Small intestine (tissue), 7 donors: ENCODE measurements at regions not wholly inside any gene's neighbourhood (a gene's known extent, or its start where the extent isn't known, plus 50 kb on each side); places are given as distances from the start of the nearest gene placed in this dataset.
"Not testable (repeated sequence)": the region's sequence is repeated elsewhere in the genome, so short reads cannot be mapped to it uniquely, and the experiment has no call there.

Experiments
- DNase-seq, 2 donors: peaks; one replicate each; pipeline versions ENCODE4 v3.0.0 to v3.0.0-alpha.2; 2013
- FAIRE-seq: peaks from 2 replicates; lab custom pipeline; 2012; peaks lifted over from hg19 to GRCh38; lab: Jason Lieb, UNC
- H3K27ac ChIP-seq, 3 donors: one replicate each; pipeline ENCODE4 v1.5.1; 2013; ENCODE audit warnings: low read length in 2 of 3, mild to moderate bottlenecking in 2 of 3, control low read depth in 1 of 3, inconsistent platforms in 1 of 3, low read depth in 1 of 3, moderate library complexity in 1 of 3
- H3K27me3 ChIP-seq, 3 donors: one replicate each; pipeline ENCODE4 v1.6.1; 2013; ENCODE audit warnings: low read length in 3 of 3, inconsistent platforms in 1 of 3; ENCODE audit not compliant: control insufficient read depth in 3 of 3, insufficient read depth in 3 of 3
- H3K36me3 ChIP-seq, 3 donors: one replicate each; pipeline ENCODE4 v1.6.1; 2013; ENCODE audit warnings: low read length in 3 of 3, inconsistent platforms in 1 of 3, low read depth in 1 of 3, mild to moderate bottlenecking in 1 of 3, moderate library complexity in 1 of 3; ENCODE audit not compliant: control insufficient read depth in 3 of 3, insufficient read depth in 2 of 3
- H3K4me1 ChIP-seq, 3 donors: one replicate each; pipeline ENCODE4 v1.6.1; 2013; ENCODE audit warnings: low read length in 2 of 3, inconsistent platforms in 1 of 3, low read depth in 1 of 3, mild to moderate bottlenecking in 1 of 3, moderate library complexity in 1 of 3; ENCODE audit not compliant: control insufficient read depth in 3 of 3, insufficient read depth in 2 of 3
- H3K4me3 ChIP-seq, 3 donors: one replicate each; pipeline ENCODE4 v1.5.1; 2013; ENCODE audit warnings: low read length in 3 of 3, control low read depth in 1 of 3, inconsistent platforms in 1 of 3, low read depth in 1 of 3, mild to moderate bottlenecking in 1 of 3, moderate library complexity in 1 of 3
- H3K9me3 ChIP-seq, 2 donors: one replicate each; pipeline ENCODE4 v1.6.1; 2013; ENCODE audit warnings: low read depth in 1 of 2, low read length in 1 of 2; ENCODE audit not compliant: control insufficient read depth in 2 of 2, insufficient read depth in 1 of 2
- WGBS, 3 donors: extraction: QIAGEN DNeasy Blood & Tissue Kit; methylation state at CpG; one replicate each; pipeline ENCODE4 v1.1.7; 2013; 5-methylcytosine and 5-hydroxymethylcytosine counted together
- donor health status: healthy with polysubstance abuse.
- donor health status: control.
- donor health status: control.
- donor health status: Bipolar disorder and iron deficiency.
- donor health status: healthy.

DNA sequence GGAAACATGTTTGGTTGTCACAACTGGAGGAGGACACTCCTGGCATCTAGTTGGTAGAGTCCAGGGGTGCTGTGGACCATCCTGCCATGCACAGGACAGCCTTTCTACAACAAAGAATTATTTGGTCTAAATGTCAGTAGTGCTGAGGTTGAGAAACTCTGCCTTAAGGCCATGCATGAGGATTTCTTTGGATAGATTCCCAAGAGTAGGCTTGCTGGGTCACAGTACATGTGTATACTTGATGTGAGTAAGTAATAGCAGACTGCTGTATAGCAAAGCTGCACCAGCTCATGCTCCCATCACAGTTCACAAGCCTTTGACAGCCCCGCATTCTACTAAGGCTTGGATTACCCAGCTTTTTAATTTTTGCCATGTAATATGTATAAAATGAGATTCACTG is 151.3 kb downstream of the MFSD1 start:
- no peaks in the 10 kb centered on the region for H3K27me3 ChIP-seq
- FAIRE-seq: no peak

GRCh38 chr3:158954420-158954819 is 152.6 kb downstream of the MFSD1 start:
- FAIRE-seq (no peak), DNase-seq (no peak)
- WGBS, 3 donors: 59 to 78% (median 74%) methylated on average over 2 of the region's 2 CpGs
- H3K9me3 ChIP-seq: no peaks in the 10 kb centered on the region
- no peak overlapping the region for H3K27ac ChIP-seq
- H3K27me3 ChIP-seq: no peaks in the 10 kb centered on the region
- H3K4me1 ChIP-seq: no peaks in the 10 kb centered on the region
- H3K36me3 ChIP-seq: no peaks in the 10 kb centered on the region
- no peak overlapping the region for H3K4me3 ChIP-seq

More for the DNA sequence above, 151.3 kb downstream of the MFSD1 start:
- Histone ChIP-seq H3K27ac (no peak overlapping the region), H3K4me1 (no peaks in the 10 kb centered on the region), H3K9me3 (no peaks in the 10 kb centered on the region), H3K36me3 (no peaks in the 10 kb centered on the region), H3K4me3 (no peak overlapping the region)
- DNase-seq: no peak
- 90 to 100% (median 94%) methylated on average over 1 of the region's 1 CpG for WGBS, 3 donors

GRCh38 chr3:158957777-158958176 is 155.9 kb downstream of the MFSD1 start:
- H3K4me3 ChIP-seq, H3K27me3 ChIP-seq, H3K9me3 ChIP-seq, H3K36me3 ChIP-seq, DNase-seq, FAIRE-seq, H3K4me1 ChIP-seq, H3K27ac ChIP-seq: not testable (repeated sequence)
- no CpG with 5 or more reads among the region's 1 CpG for WGBS, 3 donors

- no peaks in the 10 kb centered on the region for H3K4me1 ChIP-seq
Observed at GRCh38 chr3:158958873-158959272, 157.0 kb downstream of the MFSD1 start.

DNA sequence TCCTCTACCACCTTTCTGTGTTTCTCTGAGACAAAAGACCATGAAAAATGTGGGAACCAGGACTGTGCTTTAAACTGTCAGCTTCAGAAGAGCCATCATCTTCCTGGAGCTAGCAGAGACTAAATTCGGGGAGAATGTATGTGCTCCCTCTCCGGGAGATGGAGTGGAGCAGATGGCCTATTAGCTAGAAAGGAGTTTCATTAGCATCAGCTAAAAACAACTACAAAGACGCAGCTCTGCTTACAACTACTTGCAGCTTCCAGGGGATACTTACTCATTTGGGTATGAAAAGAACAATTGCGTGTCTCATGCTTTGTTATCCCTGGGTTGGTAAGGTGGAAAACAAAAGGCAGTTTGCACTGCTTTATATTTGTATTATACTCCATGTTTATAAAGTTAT is 159.6 kb downstream of the MFSD1 start:
- H3K9me3 ChIP-seq: no peaks in the 10 kb centered on the region
- no peaks in the 10 kb centered on the region for H3K36me3 ChIP-seq
- no peaks in the 10 kb centered on the region for H3K4me1 ChIP-seq
- H3K4me3 ChIP-seq: no peak overlapping the region
- 62 to 70% (median 66%) methylated on average over 4 of the region's 4 CpGs for WGBS, 3 donors
- H3K27me3 ChIP-seq: peaks cover 0 to 2% (median 0%) of the 10 kb centered on the region in 3 donors
- FAIRE-seq (no peak), DNase-seq (no peak)
- H3K27ac ChIP-seq: no peak overlapping the region

More at GRCh38 chr3:158958873-158959272, 157.0 kb downstream of the MFSD1 start:
- H3K27me3 ChIP-seq: peaks cover 0 to 2% (median 0%) of the 10 kb centered on the region in 3 donors
- FAIRE-seq: no peak
- H3K36me3 ChIP-seq: no peaks in the 10 kb centered on the region
- H3K27ac ChIP-seq: no peak overlapping the region
- H3K4me3 ChIP-seq: no peak overlapping the region
- DNase-seq: no peak
- 78 to 86% (median 85%) methylated on average over 2 of the region's 2 CpGs for WGBS, 3 donors
- no peaks in the 10 kb centered on the region for H3K9me3 ChIP-seq

DNA sequence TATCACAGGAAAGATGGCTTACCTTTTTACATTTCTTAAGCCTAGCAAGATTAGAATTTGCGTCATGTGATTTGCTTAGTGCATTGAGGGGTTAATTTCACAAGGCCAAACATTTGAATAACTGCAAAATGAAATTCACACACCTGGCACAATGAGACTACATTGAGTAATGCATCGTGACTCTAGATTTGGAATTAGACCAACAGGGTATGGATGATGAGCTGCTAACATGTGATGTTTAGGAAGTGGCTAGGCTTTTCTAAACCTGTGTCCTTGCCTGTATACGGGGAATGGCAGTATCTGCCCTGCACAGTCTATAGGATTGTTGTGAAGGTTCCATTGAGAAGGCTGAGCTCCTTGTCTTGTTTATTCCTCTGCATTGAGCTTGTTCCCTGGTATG is 160.1 kb downstream of the MFSD1 start:
- WGBS, 3 donors: 58 to 74% (median 59%) methylated on average over 3 of the region's 3 CpGs
- Histone ChIP-seq H3K9me3 (no peaks in the 10 kb centered on the region), H3K36me3 (no peaks in the 10 kb centered on the region), H3K27me3 (peaks cover 0 to 2% (median 0%) of the 10 kb centered on the region in 3 donors), H3K4me3 (no peak overlapping the region), H3K27ac (no peak overlapping the region), H3K4me1 (no peaks in the 10 kb centered on the region)
- no peak for DNase-seq
- FAIRE-seq: no peak

DNA sequence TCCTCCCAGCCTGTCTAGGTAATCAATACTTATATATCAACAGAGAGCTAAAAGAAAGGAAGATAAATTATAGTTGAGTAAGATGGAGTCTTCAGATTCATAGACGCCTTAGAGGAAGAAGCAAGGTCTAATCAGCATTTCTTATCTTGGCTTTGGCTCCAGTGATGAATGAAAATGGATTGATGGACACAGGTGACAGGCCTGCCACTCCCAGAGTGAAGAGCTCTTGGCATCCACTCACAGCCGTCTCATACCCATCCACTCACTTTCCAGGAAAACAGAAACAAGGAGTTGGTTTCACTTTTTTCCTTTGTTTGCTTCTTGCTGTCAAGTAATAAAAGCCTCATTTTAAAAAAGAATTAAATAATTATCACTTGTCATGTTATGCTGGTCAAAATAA is 168.2 kb downstream of the MFSD1 start:
- H3K9me3 ChIP-seq: no peaks in the 10 kb centered on the region
- no peaks in the 10 kb centered on the region for H3K27me3 ChIP-seq
- H3K27ac ChIP-seq: no peak overlapping the region
- DNase-seq (no peak), FAIRE-seq (no peak)
- no peaks in the 10 kb centered on the region for H3K4me1 ChIP-seq
- 11 to 55% (median 44%) methylated on average over 2 of the region's 2 CpGs for WGBS, 3 donors
- no peaks in the 10 kb centered on the region for H3K36me3 ChIP-seq
- H3K4me3 ChIP-seq: no peak overlapping the region

- FAIRE-seq: no peak
Observed at GRCh38 chr3:158974904-158975303, 173.1 kb downstream of the MFSD1 start.

DNA sequence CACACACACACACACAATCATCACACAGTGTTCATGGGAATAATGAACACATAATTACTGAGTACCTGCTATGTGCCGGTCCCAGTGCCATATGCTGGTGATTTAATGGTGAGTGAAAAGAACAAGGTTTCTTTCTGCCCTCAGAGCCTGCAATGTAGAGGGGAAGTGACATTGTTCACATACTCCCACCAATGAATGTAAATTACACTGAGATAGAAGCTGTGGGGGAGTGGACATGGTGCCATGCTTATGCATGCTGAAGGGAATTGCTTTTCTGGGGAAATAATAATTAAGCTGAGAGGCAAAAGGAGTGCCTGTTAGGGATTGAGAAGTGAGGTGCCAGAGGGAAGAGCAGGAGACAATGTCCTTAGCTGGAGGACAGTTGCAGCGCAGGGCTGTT is 175.1 kb downstream of the MFSD1 start:
- H3K9me3 ChIP-seq: peaks cover 0 to 2% of the 10 kb centered on the region in 2 donors
- DNase-seq (no peak), FAIRE-seq (no peak)
- no peaks in the 10 kb centered on the region for H3K27me3 ChIP-seq
- H3K27ac ChIP-seq: no peak overlapping the region
- no peaks in the 10 kb centered on the region for H3K4me1 ChIP-seq
- WGBS, 3 donors: 79 to 84% (median 84%) methylated on average over 2 of the region's 2 CpGs
- H3K36me3 ChIP-seq: no peaks in the 10 kb centered on the region
- no peak overlapping the region for H3K4me3 ChIP-seq

More at GRCh38 chr3:158974904-158975303, 173.1 kb downstream of the MFSD1 start:
- H3K4me3 ChIP-seq: no peak overlapping the region
- no peaks in the 10 kb centered on the region for H3K9me3 ChIP-seq
- H3K36me3 ChIP-seq: no peaks in the 10 kb centered on the region
- H3K27me3 ChIP-seq: no peaks in the 10 kb centered on the region
- H3K27ac ChIP-seq: no peak overlapping the region
- no peak for DNase-seq
- 81 to 85% (median 83%) methylated on average over 1 of the region's 1 CpG for WGBS, 3 donors
- H3K4me1 ChIP-seq: no peaks in the 10 kb centered on the region
